LNCaP clone FGC (cell line): ENCODE measurements at regions not wholly inside any gene's neighbourhood (a gene's known extent, or its start where the extent isn't known, plus 50 kb on each side); places are given as distances from the start of the nearest gene placed in this dataset.

Experiments used
- DNase-seq: peaks from one replicate; pipeline ENCODE4 v3.0.0-alpha.2; 2011; ENCODE audit warnings: low read depth
- H3K4me3 ChIP-seq: 2 replicates; pipeline ENCODE4 v1.5.1; 2011; ENCODE audit warnings: mild to moderate bottlenecking, low read depth, low read length, control low read depth
- CTCF ChIP-seq: IDR thresholded peaks from 2 replicates; pipeline ENCODE4 v1.5.1; 2012; ENCODE audit warnings: mild to moderate bottlenecking; ENCODE audit not compliant: control insufficient read depth, insufficient read depth; ENCODE audit errors: extremely low read depth

GRCh38 chr10:93236393-93237040 lies 162.8 kb downstream of the CYP26A1 start:
- H3K4me3 ChIP-seq = no peak overlapping the region
- no peak for DNase-seq
- TF ChIP-seq CTCF = no peak

- H3K4me3 ChIP-seq = no peak overlapping the region
- no peak for TF ChIP-seq CTCF
- DNase-seq = no peak
Observed at GRCh38 chr10:93245147-93245546, 171.5 kb downstream of the CYP26A1 start.

- DNase-seq = no peak
- no peak overlapping the region for H3K4me3 ChIP-seq
- no peak for TF ChIP-seq CTCF
Observed at GRCh38 chr10:93245779-93246178, 172.1 kb downstream of the CYP26A1 start.

- no peak for TF ChIP-seq CTCF
- H3K4me3 ChIP-seq = no peak overlapping the region
- DNase-seq = no peak
Observed at GRCh38 chr10:93248583-93249227, 175.0 kb downstream of the CYP26A1 start.

- TF ChIP-seq CTCF = no peak
- no peak overlapping the region for H3K4me3 ChIP-seq
- DNase-seq = no peak
Observed at GRCh38 chr10:93250010-93250409, 176.3 kb downstream of the CYP26A1 start.

- no peak for TF ChIP-seq CTCF
- DNase-seq = peak; percentile 7
- H3K4me3 ChIP-seq = no peak overlapping the region
Observed at GRCh38 chr10:93254180-93254853, 180.6 kb downstream of the CYP26A1 start.
